Body of pancreas (tissue), 4 donors: ENCODE measurements at regions not wholly inside any gene's neighbourhood (a gene's known extent, or its start where the extent isn't known, plus 50 kb on each side); places are given as distances from the start of the nearest gene placed in this dataset.

Experiments used
- POLR2A ChIP-seq, 3 donors: fragments of 450-650 bp; IDR thresholded peaks; one replicate each; pipeline ENCODE4 v1.6.1; 2016; ENCODE audit warnings: antibody characterized with exemption in 3 of 3, mild to moderate bottlenecking in 2 of 3
- TF ChIP-seq, protein P1 (sequence below), 7 experiments: fragments of 450-650 bp in 4 of 7; fragments of 200-600 bp in 3 of 7; sonication (generic) in 3 of 7; IDR thresholded peaks; one replicate each; pipeline ENCODE4 v1.5.1; 2016 to 2019; ENCODE audit warnings: antibody characterized with exemption in 7 of 7

DNA sequence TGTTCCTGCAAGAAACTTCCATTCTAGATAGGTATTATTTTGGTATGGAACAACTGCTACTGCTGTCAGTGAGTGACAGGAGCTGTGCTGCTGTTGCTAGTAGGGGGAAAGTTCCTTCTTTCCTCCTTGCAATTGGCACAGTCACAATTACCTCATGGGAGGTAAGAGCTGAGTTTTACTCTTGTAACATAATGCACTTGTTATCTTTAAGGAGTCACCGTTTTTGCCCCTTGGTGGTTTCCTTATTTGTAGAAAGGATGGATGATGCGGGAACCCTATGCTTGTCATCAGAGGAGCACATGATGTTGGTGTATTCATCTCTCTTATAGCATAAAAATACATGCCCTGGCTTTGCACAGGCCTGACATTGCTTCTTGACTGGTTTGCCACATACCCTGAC, 234.7 kb upstream of the NPY start:
- TF ChIP-seq, protein P1, sequence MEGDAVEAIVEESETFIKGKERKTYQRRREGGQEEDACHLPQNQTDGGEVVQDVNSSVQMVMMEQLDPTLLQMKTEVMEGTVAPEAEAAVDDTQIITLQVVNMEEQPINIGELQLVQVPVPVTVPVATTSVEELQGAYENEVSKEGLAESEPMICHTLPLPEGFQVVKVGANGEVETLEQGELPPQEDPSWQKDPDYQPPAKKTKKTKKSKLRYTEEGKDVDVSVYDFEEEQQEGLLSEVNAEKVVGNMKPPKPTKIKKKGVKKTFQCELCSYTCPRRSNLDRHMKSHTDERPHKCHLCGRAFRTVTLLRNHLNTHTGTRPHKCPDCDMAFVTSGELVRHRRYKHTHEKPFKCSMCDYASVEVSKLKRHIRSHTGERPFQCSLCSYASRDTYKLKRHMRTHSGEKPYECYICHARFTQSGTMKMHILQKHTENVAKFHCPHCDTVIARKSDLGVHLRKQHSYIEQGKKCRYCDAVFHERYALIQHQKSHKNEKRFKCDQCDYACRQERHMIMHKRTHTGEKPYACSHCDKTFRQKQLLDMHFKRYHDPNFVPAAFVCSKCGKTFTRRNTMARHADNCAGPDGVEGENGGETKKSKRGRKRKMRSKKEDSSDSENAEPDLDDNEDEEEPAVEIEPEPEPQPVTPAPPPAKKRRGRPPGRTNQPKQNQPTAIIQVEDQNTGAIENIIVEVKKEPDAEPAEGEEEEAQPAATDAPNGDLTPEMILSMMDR (IDR thresholded peaks at IDR 0.05) = no peak
- no peak for TF ChIP-seq POLR2A (IDR thresholded peaks at IDR 0.05)
